ENCODE measurements at regions not wholly inside any gene's neighbourhood (a gene's known extent, or its start where the extent isn't known, plus 50 kb on each side); places are given as distances from the start of the nearest gene placed in this dataset.

- TF ChIP-seq CTCF (IDR thresholded peaks at IDR 0.05) (no peak), ZFX (IDR thresholded peaks at IDR 0.05; ENCODE audit: borderline replicate concordance) (no peak)
Measured at GRCh38 chr2:155701721-155702120, 630.8 kb downstream of the NR4A2 start.
